Ovary (tissue), 7 donors: ENCODE measurements at regions not wholly inside any gene's neighbourhood (a gene's known extent, or its start where the extent isn't known, plus 50 kb on each side); places are given as distances from the start of the nearest gene placed in this dataset.

Source experiments
- DNase-seq, 5 donors: peaks; one replicate each; pipeline ENCODE4 v3.0.0-alpha.2; 2019 to 2020
- H3K27ac ChIP-seq, 2 donors: fragments of 200-600 bp; one replicate each; pipeline versions ENCODE4 v1.5.1 to v1.8.0; 2019 to 2022
- H3K27me3 ChIP-seq: fragments of 200-600 bp; one replicate; pipeline ENCODE4 v1.8.0; 2022
- H3K36me3 ChIP-seq: fragments of 200-600 bp; sonication (generic); one replicate; pipeline ENCODE4 v1.5.1; 2019
- H3K4me1 ChIP-seq: one replicate; pipeline ENCODE4 v1.8.1; 2013; ENCODE audit warnings: mild to moderate bottlenecking, moderate library complexity; ENCODE audit not compliant: insufficient read depth
- H3K4me3 ChIP-seq: fragments of 200-600 bp; sonication (generic); one replicate; pipeline ENCODE4 v1.5.1; 2017
- H3K9me3 ChIP-seq, 2 donors: fragments of 200-600 bp in 1 of 2; sonication (generic) in 1 of 2; one replicate each; pipeline versions ENCODE4 v1.5.1 to v1.8.1; 2013 to 2019; ENCODE audit warnings: mild to moderate bottlenecking in 1 of 2, moderate library complexity in 1 of 2
- CTCF ChIP-seq, 3 donors: fragments of 450-650 bp in 2 of 3; fragments of 200-600 bp in 1 of 3; IDR thresholded peaks; one replicate each; pipeline versions ENCODE4 v1.5.1 to v1.8.0; 2016 to 2022; ENCODE audit warnings: antibody characterized with exemption in 3 of 3, mild to moderate bottlenecking in 1 of 3
- EP300 ChIP-seq: sonication (generic); formaldehyde crosslinking; IDR thresholded peaks from one replicate; pipeline ENCODE4 v1.6.1; 2017; ENCODE audit warnings: antibody characterized with exemption
- POLR2A ChIP-seq: fragments of 450-650 bp; IDR thresholded peaks from one replicate; pipeline ENCODE4 v1.6.1; 2017; ENCODE audit warnings: antibody characterized with exemption, mild to moderate bottlenecking, moderate library complexity
- WGBS, 3 donors: extraction: QIAGEN DNeasy Blood & Tissue Kit in 1 of 3; methylation state at CpG; one replicate each; pipeline versions ENCODE4 v1.1.5 to v1.1.7; 2013 to 2017; 5-methylcytosine and 5-hydroxymethylcytosine counted together
- intact Hi-C, 4 donors: fragments of 100-400 bp; cut with DNase I; formaldehyde crosslinking; loops; one replicate each; pipeline versions ENCODE4 v1.11.0 to v1.15.1; 2022 to 2023
- donor health status: DM: no; HTN: no; CAD: no; lungs with moderate emphysema.
- donor health status: DM: no; HTN: no; CAD: no.
- donor health status: Bipolar disorder and iron deficiency.
- donor health status: DM: no; HTN: no; CAD: no.
- donor health status: DM: yes; HTN: yes; CAD: no.

GRCh38 chr12:132414634-132415326 lies 75.2 kb upstream of the FBRSL1 start:
- H3K4me3 ChIP-seq = no peak overlapping the region
- intact Hi-C loops = loop anchor here in 3 of 4 donors (5.0 to 10.0 kb wide), 4 partner anchors 108 to 220 kb away; partner anchors contain the start of gene P2RX2 (in 1 of the 3)
- H3K9me3 ChIP-seq = no peaks in the 10 kb centered on the region
- 10 to 16% (median 13%) methylated on average over 23 to 30 of the region's 30 CpGs for WGBS, 3 donors
- H3K27me3 ChIP-seq = no peaks in the 10 kb centered on the region
- TF ChIP-seq CTCF (IDR thresholded peaks at IDR 0.05) = peak; percentile 31 to 66 (median 56)
- no peak for TF ChIP-seq POLR2A
- H3K27ac ChIP-seq = no peak overlapping the region
- peaks cover 1% of the 10 kb centered on the region for H3K4me1 ChIP-seq
- DNase-seq = peak; percentile 55 to 83 (median 78)
- H3K36me3 ChIP-seq = no peaks in the 10 kb centered on the region

- WGBS, 3 donors = 22 to 30% (median 25%) methylated on average over 31 to 36 of the region's 36 CpGs
- H3K36me3 ChIP-seq = no peaks in the 10 kb centered on the region
- intact Hi-C loops = loop anchor here in 3 of 4 donors (5.0 to 10.0 kb wide), 3 partner anchors 111 to 221 kb away; partner anchors contain the start of gene P2RX2 (in 1 of the 3)
- DNase-seq = no peak
- TF ChIP-seq EP300 (no peak), POLR2A (no peak), CTCF (IDR thresholded peaks at IDR 0.05) (peak in 1 of 3 donors; percentile 6)
- no peak overlapping the region for H3K4me3 ChIP-seq
- H3K27ac ChIP-seq = no peak overlapping the region
- peaks cover 1% of the 10 kb centered on the region for H3K4me1 ChIP-seq
- H3K9me3 ChIP-seq = no peaks in the 10 kb centered on the region
- no peaks in the 10 kb centered on the region for H3K27me3 ChIP-seq
Observed at GRCh38 chr12:132413931-132414588, 75.9 kb upstream of the FBRSL1 start.

- no peak for DNase-seq
- TF ChIP-seq CTCF (IDR thresholded peaks at IDR 0.05) = no peak
- no peak for TF ChIP-seq POLR2A
- TF ChIP-seq EP300 = no peak
- H3K36me3 ChIP-seq = no peaks in the 10 kb centered on the region
- H3K4me3 ChIP-seq = no peak overlapping the region
- H3K4me1 ChIP-seq = peaks cover 1% of the 10 kb centered on the region
- H3K27ac ChIP-seq = no peak overlapping the region
- H3K9me3 ChIP-seq = no peaks in the 10 kb centered on the region
- intact Hi-C loops = loop anchor here in 3 of 4 donors (5.0 to 10.0 kb wide), 3 partner anchors 113 to 223 kb away; partner anchors contain the start of gene P2RX2 (in 1 of the 3)
- 64 to 68% (median 66%) methylated on average over 7 of the region's 7 CpGs for WGBS, 3 donors
- no peaks in the 10 kb centered on the region for H3K27me3 ChIP-seq
Observed at GRCh38 chr12:132411457-132411856, 78.5 kb upstream of the FBRSL1 start.

GRCh38 chr12:132410849-132411248 lies 79.1 kb upstream of the FBRSL1 start:
- Histone ChIP-seq H3K9me3 (no peaks in the 10 kb centered on the region), H3K27ac (no peak overlapping the region), H3K4me1 (peaks cover 1% of the 10 kb centered on the region), H3K27me3 (no peaks in the 10 kb centered on the region), H3K36me3 (no peaks in the 10 kb centered on the region), H3K4me3 (no peak overlapping the region)
- intact Hi-C loops = loop anchor here in 3 of 4 donors (5.0 to 10.0 kb wide), 3 partner anchors 114 to 224 kb away; partner anchors contain the start of gene P2RX2 (in 1 of the 3)
- no peak for TF ChIP-seq CTCF (IDR thresholded peaks at IDR 0.05)
- 81 to 88% (median 88%) methylated on average over 14 of the region's 14 CpGs for WGBS, 3 donors
- DNase-seq = no peak
